PC-3 (cell line): ENCODE measurements at regions not wholly inside any gene's neighbourhood (a gene's known extent, or its start where the extent isn't known, plus 50 kb on each side); places are given as distances from the start of the nearest gene placed in this dataset.

Experiments
- CTCF ChIP-seq: fragments of 300-600 bp; sonication (generic); conservative IDR thresholded peaks from 2 replicates; pipeline ENCODE4 v1.5.1; 2017; ENCODE audit warnings: antibody characterized with exemption, low read depth, mild to moderate bottlenecking, low read length
- EZH2 ChIP-seq: fragments of 300-600 bp; sonication (generic); IDR thresholded peaks from one replicate; pipeline ENCODE4 v1.6.1; 2017; ENCODE audit warnings: antibody characterized with exemption, mild to moderate bottlenecking, low read length; ENCODE audit not compliant: unreplicated experiment
- EZH2phosphoT487 ChIP-seq: fragments of 300-600 bp; sonication (generic); IDR thresholded peaks from 2 replicates; pipeline ENCODE4 v1.6.1; 2018; ENCODE audit warnings: mild to moderate bottlenecking, antibody characterized with exemption, low read length, borderline replicate concordance

GRCh38 chr18:63069496-63069895 lies 250.1 kb downstream of the BCL2 start:
- TF ChIP-seq CTCF (no peak), EZH2 (no peak), EZH2phosphoT487 (no peak)
